H1 (cell line): ENCODE measurements at regions not wholly inside any gene's neighbourhood (a gene's known extent, or its start where the extent isn't known, plus 50 kb on each side); places are given as distances from the start of the nearest gene placed in this dataset.

Experiments used
- BRCA1 ChIP-seq: IDR thresholded peaks from 2 replicates; pipeline ENCODE4 v1.6.1; 2012; ENCODE audit warnings: low read depth, low read length, improper control_type of control experiment
- CTCF ChIP-seq, 3 experiments: IDR thresholded peaks; 1 replicate in 2 of 3; 2 replicates in 1 of 3; pipeline versions ENCODE4 v1.5.1 to v1.6.1; 2011; ENCODE audit warnings: low read length in 3 of 3, mild to moderate bottlenecking in 3 of 3, inconsistent platforms in 2 of 3, low read depth in 1 of 3, moderate library complexity in 1 of 3; ENCODE audit not compliant: insufficient read depth in 1 of 3; ENCODE audit errors: control extremely low read depth in 1 of 3
- EZH2 ChIP-seq: fragments of 200-600 bp; sonication (generic); IDR thresholded peaks from 2 replicates; pipeline ENCODE4 v1.7.1; 2012; ENCODE audit warnings: low read depth, mild to moderate bottlenecking, moderate library complexity, low read length, inconsistent platforms; ENCODE audit not compliant: severe bottlenecking
- GABPA ChIP-seq: IDR thresholded peaks from 2 replicates; pipeline ENCODE4 v1.6.1; 2011; ENCODE audit warnings: mild to moderate bottlenecking, low read length, moderate library complexity, borderline replicate concordance; ENCODE audit not compliant: insufficient read depth
- KDM1A ChIP-seq: fragments of 200-600, 300-600 bp; sonication (generic); IDR thresholded peaks from 2 replicates; pipeline ENCODE4 v1.7.1; 2016; ENCODE audit warnings: mild to moderate bottlenecking, low read length, borderline replicate concordance
- MAX ChIP-seq: IDR thresholded peaks from 2 replicates; pipeline ENCODE4 v1.6.1; 2012; ENCODE audit warnings: inconsistent platforms
- POLR2A ChIP-seq, 2 experiments: IDR thresholded peaks; 1 replicate in 1 of 2; 2 replicates in 1 of 2; pipeline ENCODE4 v1.6.1; 2011; ENCODE audit warnings: low read depth in 2 of 2, low read length in 2 of 2, mild to moderate bottlenecking in 2 of 2; ENCODE audit errors: control extremely low read depth in 1 of 2
- POLR2AphosphoS5 ChIP-seq: IDR thresholded peaks from 2 replicates; pipeline ENCODE4 v1.6.1; 2011; ENCODE audit warnings: low read depth, low read length
- RAD21 ChIP-seq, 2 experiments: IDR thresholded peaks in 1 of 2; conservative IDR thresholded peaks in 1 of 2; 2 replicates each; pipeline ENCODE4 v1.6.1; 2011; ENCODE audit warnings: low read depth in 2 of 2, low read length in 2 of 2, improper control_type of control experiment in 1 of 2, inconsistent platforms in 1 of 2, mild to moderate bottlenecking in 1 of 2, moderate library complexity in 1 of 2
- SP1 ChIP-seq: IDR thresholded peaks from 2 replicates; pipeline ENCODE4 v1.6.1; 2011; ENCODE audit warnings: low read depth, low read length

GRCh38 chr9:89549031-89549644 lies 51.2 kb upstream of the SEMA4D start:
- TF ChIP-seq KDM1A, result no peak
- no peak for TF ChIP-seq EZH2
- TF ChIP-seq SP1, result no peak
- TF ChIP-seq CTCF (IDR thresholded peaks at IDR 0.05; ENCODE audit: control extremely low read depth in 1 of 3, insufficient read depth in 1 of 3, low read depth in 1 of 3, low read length in 3 of 3), result peak; percentile 81 to 97 (median 93)
- TF ChIP-seq MAX, result peak; percentile 69
- TF ChIP-seq POLR2A (IDR thresholded peaks at IDR 0.05; ENCODE audit: control extremely low read depth in 1 of 2, low read depth in 2 of 2, low read length in 2 of 2), result no peak
- no peak for TF ChIP-seq BRCA1
- TF ChIP-seq RAD21 (IDR thresholded peaks at IDR 0.05 in 1 of 2, conservative IDR thresholded peaks at IDR 0.05 in 1 of 2; ENCODE audit: low read depth in 2 of 2, low read length in 2 of 2), result peak; percentile 84 to 85
- TF ChIP-seq POLR2AphosphoS5, result no peak
- TF ChIP-seq GABPA, result no peak
